Stimulated activated CD4-positive, alpha-beta T cell treated with anti-CD3 and anti-CD28 coated beads, Interleukin-15, amount 100 ng/mL, for 24 hours (primary cell): ENCODE measurements at regions not wholly inside any gene's neighbourhood (a gene's known extent, or its start where the extent isn't known, plus 50 kb on each side); places are given as distances from the start of the nearest gene placed in this dataset.
"Not testable (repeated sequence)": the region's sequence is repeated elsewhere in the genome, so short reads cannot be mapped to it uniquely, and the experiment has no call there.

Source experiments
- DNase-seq: peaks from one replicate; pipeline ENCODE4 v3.0.0-alpha.2; 2020

GRCh38 chr9:88818495-88819201 lies 172.6 kb upstream of the S1PR3 start:
- DNase-seq, result no peak

GRCh38 chr9:88819476-88819875 lies 171.8 kb upstream of the S1PR3 start:
- DNase-seq, result no peak

GRCh38 chr9:88820055-88820454 lies 171.2 kb upstream of the S1PR3 start:
- no peak for DNase-seq

- DNase-seq, result no peak
These were observed 170.1 kb upstream of the S1PR3 start for GRCh38 chr9:88821033-88821745.

GRCh38 chr9:88821746-88822106 lies 169.5 kb upstream of the S1PR3 start:
- DNase-seq, result no peak

GRCh38 chr9:88824711-88825110 lies 166.6 kb upstream of the S1PR3 start:
- DNase-seq, result no peak

GRCh38 chr9:88826181-88826580 lies 165.1 kb upstream of the S1PR3 start:
- no peak for DNase-seq

- DNase-seq, result no peak
These were observed 164.5 kb upstream of the S1PR3 start for GRCh38 chr9:88826771-88827181.

GRCh38 chr9:88828018-88828417 lies 163.2 kb upstream of the S1PR3 start:
- DNase-seq, result no peak

GRCh38 chr9:88828492-88828974 lies 162.7 kb upstream of the S1PR3 start:
- DNase-seq, result no peak

GRCh38 chr9:88829276-88829675 lies 162.0 kb upstream of the S1PR3 start:
- peak; percentile 57 for DNase-seq

- no peak for DNase-seq
These were observed 159.4 kb upstream of the S1PR3 start for GRCh38 chr9:88831713-88832407.

- DNase-seq, result no peak
These were observed 157.3 kb upstream of the S1PR3 start for GRCh38 chr9:88833946-88834345.

GRCh38 chr9:88835038-88835466 lies 156.2 kb upstream of the S1PR3 start:
- no peak for DNase-seq

GRCh38 chr9:88835772-88836171 lies 155.5 kb upstream of the S1PR3 start:
- no peak for DNase-seq

- no peak for DNase-seq
These were observed 153.5 kb upstream of the S1PR3 start for GRCh38 chr9:88837731-88838130.

- not testable (repeated sequence) for DNase-seq
These were observed 141.4 kb upstream of the S1PR3 start for GRCh38 chr9:88849878-88850277.

- no peak for DNase-seq
These were observed 138.5 kb upstream of the S1PR3 start for GRCh38 chr9:88852794-88853193.

- no peak for DNase-seq
These were observed 120.6 kb upstream of the S1PR3 start for GRCh38 chr9:88870627-88871026.

- no peak for DNase-seq
These were observed 119.6 kb upstream of the S1PR3 start for GRCh38 chr9:88871669-88872068.

- no peak for DNase-seq
These were observed 118.9 kb upstream of the S1PR3 start for GRCh38 chr9:88872192-88872946.

- DNase-seq, result no peak
These were observed 117.6 kb upstream of the S1PR3 start for GRCh38 chr9:88873635-88874034.

GRCh38 chr9:88874391-88874790 lies 116.9 kb upstream of the S1PR3 start:
- DNase-seq, result no peak
